ENCODE measurements at regions not wholly inside any gene's neighbourhood (a gene's known extent, or its start where the extent isn't known, plus 50 kb on each side); places are given as distances from the start of the nearest gene placed in this dataset.

GRCh38 chr13:76461999-76462398 lies 424.2 kb downstream of the KCTD12 start:
- H3K4me2 ChIP-seq (ENCODE audit: insufficient read depth, low read length) = no peak overlapping the region
- H3K36me3 ChIP-seq (ENCODE audit: control insufficient read depth in 2 of 2, extremely low read depth in 1 of 2, insufficient read depth in 2 of 2, low read length in 2 of 2) = no peaks in the 10 kb centered on the region
- intact Hi-C loops (cut with micrococcal nuclease) (no loop called here), dilution Hi-C loops (cut with MboI; ENCODE audit: extremely low pct_ligation_motif_present, low sequenced_read_pairs) (no loop called here)
- FAIRE-seq (no peak), DNase-seq (ENCODE audit: low read depth, low spot score) (no peak)
- no peaks in the 10 kb centered on the region for H3K9me3 ChIP-seq (replicated peaks; ENCODE audit: control insufficient read depth, insufficient read depth, low read length)
- TF ChIP-seq CTCF (IDR thresholded peaks at IDR 0.05; ENCODE audit: extremely low read depth in 1 of 2, insufficient read depth in 1 of 2, low read depth in 1 of 2, low read length in 2 of 2) (no peak), EZH2 (IDR thresholded peaks at IDR 0.05; ENCODE audit: borderline replicate concordance, low read depth, low read length, severe bottlenecking) (no peak), FOS (IDR thresholded peaks at IDR 0.05; ENCODE audit: borderline replicate concordance, insufficient read depth, low read length) (no peak), GATA2 (IDR thresholded peaks at IDR 0.05; ENCODE audit: insufficient read depth, insufficient read length, low read depth, low read length) (no peak), POLR2AphosphoS5 (IDR thresholded peaks at IDR 0.05; ENCODE audit: insufficient read depth, low read depth, low read length) (no peak), POLR2A (IDR thresholded peaks at IDR 0.05; ENCODE audit: low read depth, low read length) (no peak), JUN (IDR thresholded peaks at IDR 0.05; ENCODE audit: borderline replicate concordance, insufficient read depth, insufficient read length, low read depth) (no peak), MAX (IDR thresholded peaks at IDR 0.05; ENCODE audit: insufficient read depth, insufficient read length) (no peak), MYC (IDR thresholded peaks at IDR 0.05; ENCODE audit: low read depth, low read length) (no peak)
- no peaks in the 10 kb centered on the region for H3K9me1 ChIP-seq (replicated peaks; ENCODE audit: control insufficient read depth, extremely low read depth, insufficient read depth, low read length)
- BruUV-seq (replicated peaks) = no TSS peak
- no peak overlapping the region for H3K4me3 ChIP-seq (replicated peaks in 1 of 3; ENCODE audit: insufficient read depth in 1 of 3, low read depth in 1 of 3, low read length in 3 of 3)
- H3K27me3 ChIP-seq (ENCODE audit: control insufficient read depth in 2 of 2, insufficient read depth in 2 of 2, low read length in 2 of 2) = no peaks in the 10 kb centered on the region
- CTCF ChIA-PET = interaction anchor here (1.0 to 2.6 kb wide), 2 partner anchors 9 to 586 kb away, joined by 4 to 9 read pairs; no protein-coding TSS in a partner anchor
- POLR2A ChIA-PET = no interaction called here
- no peak overlapping the region for H3K27ac ChIP-seq (ENCODE audit: insufficient read depth, low read depth, low read length)
- H3K4me1 ChIP-seq (ENCODE audit: control insufficient read depth, extremely low read depth, insufficient read depth, low read length) = no peaks in the 10 kb centered on the region
- H4K20me1 ChIP-seq (replicated peaks; ENCODE audit: control insufficient read depth, extremely low read depth, insufficient read depth, low read length) = no peaks in the 10 kb centered on the region
- H2AFZ ChIP-seq (ENCODE audit: low read depth, low read length) = no peak overlapping the region
- H3K9ac ChIP-seq (replicated peaks; ENCODE audit: extremely low read depth, insufficient read depth, low read length) = no peak overlapping the region
- H3K79me2 ChIP-seq (ENCODE audit: control insufficient read depth, insufficient read depth, low read length) = no peaks in the 10 kb centered on the region

All from endothelial cell of umbilical vein (primary cell).